ENCODE measurements at regions not wholly inside any gene's neighbourhood (a gene's known extent, or its start where the extent isn't known, plus 50 kb on each side); places are given as distances from the start of the nearest gene placed in this dataset.

- no peak for TF ChIP-seq CTCF (conservative IDR thresholded peaks at IDR 0.05; ENCODE audit: low read depth, low read length)
- no peak for TF ChIP-seq RAD21 (IDR thresholded peaks at IDR 0.05; ENCODE audit: low read length)
- TF ChIP-seq MXI1 (IDR thresholded peaks at IDR 0.05; ENCODE audit: borderline replicate concordance, low read depth, low read length): no peak
- no peak for TF ChIP-seq POLR2A (IDR thresholded peaks at IDR 0.05; ENCODE audit: low read depth, low read length)
- no peak for TF ChIP-seq RFX5 (IDR thresholded peaks at IDR 0.05; ENCODE audit: low read depth, low read length)
- TF ChIP-seq SMC3 (IDR thresholded peaks at IDR 0.05; ENCODE audit: low read depth, low read length): no peak
- TF ChIP-seq MAFK (IDR thresholded peaks at IDR 0.05; ENCODE audit: low read depth, low read length): no peak
- TF ChIP-seq USF2 (IDR thresholded peaks at IDR 0.05; ENCODE audit: low read depth, low read length): no peak
- no peak for TF ChIP-seq CEBPB (IDR thresholded peaks at IDR 0.05; ENCODE audit: low read depth, low read length)
- no peak for TF ChIP-seq FOS (IDR thresholded peaks at IDR 0.05; ENCODE audit: low read depth, low read length)
- no peak for TF ChIP-seq BHLHE40 (IDR thresholded peaks at IDR 0.05; ENCODE audit: low read depth, low read length)
- no peak for TF ChIP-seq NFE2L2 (IDR thresholded peaks at IDR 0.05; ENCODE audit: low read depth, low read length)
- TF ChIP-seq, protein P1, sequence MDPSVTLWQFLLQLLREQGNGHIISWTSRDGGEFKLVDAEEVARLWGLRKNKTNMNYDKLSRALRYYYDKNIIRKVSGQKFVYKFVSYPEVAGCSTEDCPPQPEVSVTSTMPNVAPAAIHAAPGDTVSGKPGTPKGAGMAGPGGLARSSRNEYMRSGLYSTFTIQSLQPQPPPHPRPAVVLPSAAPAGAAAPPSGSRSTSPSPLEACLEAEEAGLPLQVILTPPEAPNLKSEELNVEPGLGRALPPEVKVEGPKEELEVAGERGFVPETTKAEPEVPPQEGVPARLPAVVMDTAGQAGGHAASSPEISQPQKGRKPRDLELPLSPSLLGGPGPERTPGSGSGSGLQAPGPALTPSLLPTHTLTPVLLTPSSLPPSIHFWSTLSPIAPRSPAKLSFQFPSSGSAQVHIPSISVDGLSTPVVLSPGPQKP (IDR thresholded peaks at IDR 0.05; ENCODE audit: borderline replicate concordance, low read depth, low read length): no peak
- no peak for TF ChIP-seq RCOR1 (IDR thresholded peaks at IDR 0.05; ENCODE audit: insufficient replicate concordance, low read length)
Observed at GRCh38 chr12:38113991-38114390, 202.6 kb upstream of the ALG10B start.
